ENCODE measurements at regions not wholly inside any gene's neighbourhood (a gene's known extent, or its start where the extent isn't known, plus 50 kb on each side); places are given as distances from the start of the nearest gene placed in this dataset.

DNA sequence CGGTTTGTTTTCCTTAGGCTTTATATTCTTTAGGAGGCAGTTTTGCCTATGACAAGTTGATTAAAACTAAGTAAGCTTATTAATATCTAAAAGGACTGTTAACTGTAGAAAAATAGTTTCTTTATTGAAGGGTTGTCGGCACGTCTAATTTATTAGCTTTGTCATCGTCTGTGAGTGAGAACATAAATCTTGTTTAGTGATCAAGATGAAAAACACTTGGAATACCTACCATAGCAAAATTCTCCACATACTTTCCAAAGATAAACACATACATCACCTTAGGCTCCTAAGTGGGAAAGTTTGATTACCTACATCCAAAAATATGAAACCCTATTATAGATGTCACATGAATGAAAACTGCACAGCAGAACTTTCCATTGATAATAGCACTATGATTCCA lies 139.1 kb upstream of the BNIP2 start:
- intact Hi-C loops (cut with DNase I) = no loop called here
- no peaks in the 10 kb centered on the region for H3K36me3 ChIP-seq (replicated peaks in 1 of 2)
- 46 to 58% (median 54%) methylated on average over 4 of the region's 4 CpGs for WGBS, 4 donors
- no peak overlapping the region for H3K27ac ChIP-seq
- H3K9me3 ChIP-seq (replicated peaks in 1 of 3) = peaks cover 0 to 7% (median 0%) of the 10 kb centered on the region in 3 donors
- peaks cover 7% of the 10 kb centered on the region for H3K27me3 ChIP-seq
- no peak for DNase-seq
- no peak overlapping the region for H3K4me3 ChIP-seq
- TF ChIP-seq, protein P1, sequence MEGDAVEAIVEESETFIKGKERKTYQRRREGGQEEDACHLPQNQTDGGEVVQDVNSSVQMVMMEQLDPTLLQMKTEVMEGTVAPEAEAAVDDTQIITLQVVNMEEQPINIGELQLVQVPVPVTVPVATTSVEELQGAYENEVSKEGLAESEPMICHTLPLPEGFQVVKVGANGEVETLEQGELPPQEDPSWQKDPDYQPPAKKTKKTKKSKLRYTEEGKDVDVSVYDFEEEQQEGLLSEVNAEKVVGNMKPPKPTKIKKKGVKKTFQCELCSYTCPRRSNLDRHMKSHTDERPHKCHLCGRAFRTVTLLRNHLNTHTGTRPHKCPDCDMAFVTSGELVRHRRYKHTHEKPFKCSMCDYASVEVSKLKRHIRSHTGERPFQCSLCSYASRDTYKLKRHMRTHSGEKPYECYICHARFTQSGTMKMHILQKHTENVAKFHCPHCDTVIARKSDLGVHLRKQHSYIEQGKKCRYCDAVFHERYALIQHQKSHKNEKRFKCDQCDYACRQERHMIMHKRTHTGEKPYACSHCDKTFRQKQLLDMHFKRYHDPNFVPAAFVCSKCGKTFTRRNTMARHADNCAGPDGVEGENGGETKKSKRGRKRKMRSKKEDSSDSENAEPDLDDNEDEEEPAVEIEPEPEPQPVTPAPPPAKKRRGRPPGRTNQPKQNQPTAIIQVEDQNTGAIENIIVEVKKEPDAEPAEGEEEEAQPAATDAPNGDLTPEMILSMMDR (IDR thresholded peaks at IDR 0.05) = no peak
- TF ChIP-seq POLR2A (IDR thresholded peaks at IDR 0.05) = no peak
- H3K4me1 ChIP-seq (replicated peaks in 1 of 2) = no peaks in the 10 kb centered on the region

DNA sequence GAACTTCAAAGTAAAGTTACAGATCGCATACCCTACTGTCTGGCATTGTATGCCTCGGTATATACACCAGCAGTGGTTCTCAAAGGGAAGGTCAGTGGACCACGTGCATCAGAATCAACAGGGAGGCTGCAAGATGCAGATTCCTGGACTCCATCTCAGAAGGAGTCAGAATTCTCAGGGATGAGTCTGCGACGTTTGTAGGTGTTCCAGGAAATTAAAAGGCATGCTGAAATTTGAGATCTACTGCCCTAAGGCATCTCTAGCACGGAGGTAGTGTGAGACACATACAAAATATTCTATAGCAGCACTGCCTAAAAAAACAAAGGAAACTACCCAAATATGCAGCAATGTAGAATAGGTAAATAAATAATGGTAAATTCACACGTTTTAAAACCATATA lies 136.8 kb upstream of the BNIP2 start:
- WGBS, 4 donors = 52 to 64% (median 61%) methylated on average over 7 of the region's 7 CpGs
- no peaks in the 10 kb centered on the region for H3K4me1 ChIP-seq (replicated peaks in 1 of 2)
- peaks cover 0 to 8% (median 0%) of the 10 kb centered on the region in 3 donors for H3K9me3 ChIP-seq (replicated peaks in 1 of 3)
- peaks cover 7% of the 10 kb centered on the region for H3K27me3 ChIP-seq
- no peak for TF ChIP-seq POLR2A (IDR thresholded peaks at IDR 0.05)
- TF ChIP-seq, protein P1 (IDR thresholded peaks at IDR 0.05) = no peak
- H3K4me3 ChIP-seq = no peak overlapping the region
- intact Hi-C loops (cut with DNase I) = no loop called here
- no peak for DNase-seq
- no peak overlapping the region for H3K27ac ChIP-seq
- no peaks in the 10 kb centered on the region for H3K36me3 ChIP-seq (replicated peaks in 1 of 2)

DNA sequence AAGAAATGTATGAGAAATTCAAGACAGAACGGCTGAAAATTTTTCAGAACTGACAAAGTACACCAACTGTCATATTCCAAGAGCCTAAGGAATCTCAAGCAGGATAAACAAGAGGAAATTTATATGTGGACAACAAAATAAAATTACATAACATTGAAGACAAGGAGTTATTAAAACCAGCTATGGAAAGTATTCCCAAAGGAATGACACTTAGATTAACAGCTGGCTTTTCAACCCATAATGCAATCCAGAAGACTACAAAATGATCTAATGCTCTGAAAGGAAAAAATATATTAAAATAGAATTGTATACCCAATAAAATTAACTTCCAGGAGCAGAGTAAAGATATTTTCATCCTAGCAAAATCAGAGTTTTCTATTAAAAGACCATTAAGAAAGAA lies 132.2 kb upstream of the BNIP2 start:
- H3K27ac ChIP-seq = no peak overlapping the region
- H3K4me1 ChIP-seq (replicated peaks in 1 of 2) = no peaks in the 10 kb centered on the region
- 64 to 90% (median 76%) methylated on average over 1 of the region's 1 CpG for WGBS, 4 donors
- no peak for TF ChIP-seq POLR2A (IDR thresholded peaks at IDR 0.05)
- TF ChIP-seq, protein P1 (IDR thresholded peaks at IDR 0.05) = no peak
- H3K27me3 ChIP-seq = peaks cover 4% of the 10 kb centered on the region
- no peak for DNase-seq
- peaks cover 0 to 8% (median 0%) of the 10 kb centered on the region in 3 donors for H3K9me3 ChIP-seq (replicated peaks in 1 of 3)
- no peaks in the 10 kb centered on the region for H3K36me3 ChIP-seq (replicated peaks in 1 of 2)
- H3K4me3 ChIP-seq = no peak overlapping the region
- intact Hi-C loops (cut with DNase I) = no loop called here

DNA sequence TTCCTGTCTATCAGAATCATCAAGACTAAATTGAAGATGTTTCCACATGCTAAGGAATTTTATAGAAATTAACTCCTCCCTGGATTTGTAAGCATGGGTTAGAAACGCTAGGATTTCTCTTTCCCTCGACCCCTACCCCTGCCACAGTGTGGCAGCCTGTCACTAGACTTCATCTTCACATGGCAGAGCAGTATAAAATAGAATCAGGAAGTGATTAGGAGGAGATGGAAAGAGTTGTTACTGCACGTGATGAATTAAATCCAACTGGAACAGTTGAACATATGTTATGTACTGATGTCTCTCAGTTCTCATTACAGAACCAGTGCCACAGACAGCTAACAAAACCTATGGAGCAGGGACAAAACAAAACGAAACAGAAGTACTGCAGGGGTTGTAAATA lies 130.0 kb upstream of the BNIP2 start:
- Histone ChIP-seq H3K4me3 (no peak overlapping the region), H3K36me3 (replicated peaks in 1 of 2) (no peaks in the 10 kb centered on the region), H3K4me1 (replicated peaks in 1 of 2) (no peaks in the 10 kb centered on the region), H3K27ac (no peak overlapping the region), H3K9me3 (replicated peaks in 1 of 3) (peaks cover 0 to 8% (median 0%) of the 10 kb centered on the region in 3 donors), H3K27me3 (peaks cover 4% of the 10 kb centered on the region)
- intact Hi-C loops (cut with DNase I) = no loop called here
- no peak for DNase-seq
- WGBS, 4 donors = 27 to 31% (median 30%) methylated on average over 4 of the region's 4 CpGs
- no peak for TF ChIP-seq POLR2A (IDR thresholded peaks at IDR 0.05)
- TF ChIP-seq, protein P1 (IDR thresholded peaks at IDR 0.05) = no peak

Data from adrenal gland (tissue), 9 donors.